GM20000 (cell line): ENCODE measurements at regions not wholly inside any gene's neighbourhood (a gene's known extent, or its start where the extent isn't known, plus 50 kb on each side); places are given as distances from the start of the nearest gene placed in this dataset.
"Not testable (repeated sequence)": the region's sequence is repeated elsewhere in the genome, so short reads cannot be mapped to it uniquely, and the experiment has no call there.

ENCODE experiments used
- DNase-seq: peaks from one replicate; pipeline ENCODE4 v3.0.0; 2012; ENCODE audit warnings: low spot score
- TF ChIP-seq, protein P1 (sequence below): IDR thresholded peaks from 2 replicates; pipeline ENCODE4 v1.5.1; 2012; ENCODE audit warnings: mild to moderate bottlenecking, control low read depth; ENCODE audit errors: extremely low read depth, missing control alignments

DNA sequence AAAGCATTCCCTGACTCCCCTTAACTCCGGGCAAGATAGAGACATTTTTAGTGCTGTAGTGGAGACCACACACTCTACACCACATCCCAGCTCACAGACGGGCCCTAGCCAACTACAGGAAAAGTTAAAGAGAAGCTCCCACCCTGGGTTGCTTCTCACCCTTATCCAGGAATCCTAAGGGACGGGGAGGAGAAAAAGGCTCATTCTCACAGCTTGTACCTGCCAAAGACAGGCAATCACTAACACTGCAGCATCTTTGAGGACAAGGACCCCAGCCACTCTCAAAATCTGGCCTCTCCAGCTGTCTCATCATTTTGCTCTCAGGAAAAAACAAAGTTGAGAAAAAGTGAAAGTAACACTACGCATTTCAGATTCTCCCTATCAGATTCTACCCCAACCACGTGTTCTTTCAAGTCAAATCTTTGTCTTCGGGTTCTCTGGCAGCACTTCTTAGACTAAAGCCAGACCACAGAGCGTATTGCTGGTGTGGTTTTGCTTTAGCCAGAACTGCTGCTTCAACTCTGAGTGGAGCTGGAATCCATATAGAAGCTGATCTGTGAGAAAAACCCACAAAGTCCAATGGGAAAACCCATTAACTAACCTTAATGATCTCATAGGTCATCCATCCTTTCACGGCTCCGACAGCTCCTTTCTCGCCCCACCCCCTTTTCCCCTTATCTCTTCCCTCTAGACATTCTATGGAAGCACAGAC is 605.9 kb upstream of the DIPK2B start:
- peak; percentile 14 for DNase-seq
- TF ChIP-seq, protein P1, sequence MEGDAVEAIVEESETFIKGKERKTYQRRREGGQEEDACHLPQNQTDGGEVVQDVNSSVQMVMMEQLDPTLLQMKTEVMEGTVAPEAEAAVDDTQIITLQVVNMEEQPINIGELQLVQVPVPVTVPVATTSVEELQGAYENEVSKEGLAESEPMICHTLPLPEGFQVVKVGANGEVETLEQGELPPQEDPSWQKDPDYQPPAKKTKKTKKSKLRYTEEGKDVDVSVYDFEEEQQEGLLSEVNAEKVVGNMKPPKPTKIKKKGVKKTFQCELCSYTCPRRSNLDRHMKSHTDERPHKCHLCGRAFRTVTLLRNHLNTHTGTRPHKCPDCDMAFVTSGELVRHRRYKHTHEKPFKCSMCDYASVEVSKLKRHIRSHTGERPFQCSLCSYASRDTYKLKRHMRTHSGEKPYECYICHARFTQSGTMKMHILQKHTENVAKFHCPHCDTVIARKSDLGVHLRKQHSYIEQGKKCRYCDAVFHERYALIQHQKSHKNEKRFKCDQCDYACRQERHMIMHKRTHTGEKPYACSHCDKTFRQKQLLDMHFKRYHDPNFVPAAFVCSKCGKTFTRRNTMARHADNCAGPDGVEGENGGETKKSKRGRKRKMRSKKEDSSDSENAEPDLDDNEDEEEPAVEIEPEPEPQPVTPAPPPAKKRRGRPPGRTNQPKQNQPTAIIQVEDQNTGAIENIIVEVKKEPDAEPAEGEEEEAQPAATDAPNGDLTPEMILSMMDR = no peak

DNA sequence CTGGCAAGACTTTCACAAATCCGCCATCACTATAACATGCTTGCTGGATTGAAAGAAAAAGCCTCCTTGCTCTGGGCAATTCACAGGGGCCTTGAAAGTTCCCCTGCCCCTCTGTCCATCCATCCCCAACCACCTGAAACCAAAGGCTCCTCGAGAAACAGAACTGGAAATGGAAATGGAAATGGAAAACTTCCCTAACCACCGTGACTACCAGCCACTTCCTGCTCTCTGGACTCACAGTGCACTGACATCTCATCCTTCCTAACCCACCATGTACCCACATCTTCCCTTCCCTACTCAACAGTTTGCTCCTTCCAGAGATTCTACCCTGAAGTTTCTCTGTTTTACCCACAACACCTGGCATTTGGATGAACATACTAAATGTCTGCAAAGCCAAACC is 603.6 kb upstream of the DIPK2B start:
- TF ChIP-seq, protein P1 = no peak
- DNase-seq = no peak

DNA sequence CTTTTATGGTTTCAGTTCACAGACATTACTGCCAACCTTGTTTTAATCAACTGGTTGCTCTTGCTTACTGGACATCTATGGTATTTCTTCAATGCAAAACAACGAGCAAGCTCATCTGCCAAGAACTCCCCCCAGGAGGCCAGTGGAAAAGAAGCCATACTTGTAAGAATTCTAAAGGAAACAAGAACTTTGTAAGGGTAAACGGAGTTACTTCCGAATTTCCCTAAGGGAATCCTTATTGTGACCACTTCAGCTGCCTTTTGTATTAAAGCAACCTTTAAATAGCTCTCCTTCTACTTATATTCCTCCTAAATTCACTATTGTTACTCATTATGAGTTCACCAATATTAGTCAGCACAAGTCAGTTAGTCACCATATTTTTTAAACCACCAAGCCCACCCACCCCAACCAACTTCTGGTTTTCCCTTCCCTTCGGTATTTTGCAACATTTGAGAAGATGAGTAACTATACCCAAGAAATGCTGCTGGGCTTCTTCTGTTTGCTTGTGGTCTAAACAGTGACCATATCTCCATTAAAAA is 602.8 kb upstream of the DIPK2B start:
- TF ChIP-seq, protein P1 = no peak
- no peak for DNase-seq

DNA sequence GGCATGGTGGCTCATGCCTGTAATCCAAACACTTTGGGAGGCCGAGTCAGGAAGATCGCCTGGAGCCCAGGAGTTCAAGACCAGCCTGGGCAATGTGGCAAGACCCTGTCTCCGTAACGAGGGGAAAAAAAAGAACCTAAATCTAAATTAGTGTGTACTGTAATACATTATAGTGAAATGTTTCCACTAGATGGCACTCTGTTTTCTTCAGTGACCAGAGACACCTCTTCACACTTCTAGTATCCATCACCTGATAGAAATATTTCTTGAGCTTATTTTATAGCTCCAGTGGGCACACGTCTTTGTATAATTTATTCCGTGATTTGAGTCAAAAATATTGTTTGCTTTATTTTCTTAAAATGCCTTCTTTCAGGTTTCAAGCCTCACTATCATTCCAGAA is 600.9 kb upstream of the DIPK2B start:
- no peak for DNase-seq
- TF ChIP-seq, protein P1 = no peak

DNA sequence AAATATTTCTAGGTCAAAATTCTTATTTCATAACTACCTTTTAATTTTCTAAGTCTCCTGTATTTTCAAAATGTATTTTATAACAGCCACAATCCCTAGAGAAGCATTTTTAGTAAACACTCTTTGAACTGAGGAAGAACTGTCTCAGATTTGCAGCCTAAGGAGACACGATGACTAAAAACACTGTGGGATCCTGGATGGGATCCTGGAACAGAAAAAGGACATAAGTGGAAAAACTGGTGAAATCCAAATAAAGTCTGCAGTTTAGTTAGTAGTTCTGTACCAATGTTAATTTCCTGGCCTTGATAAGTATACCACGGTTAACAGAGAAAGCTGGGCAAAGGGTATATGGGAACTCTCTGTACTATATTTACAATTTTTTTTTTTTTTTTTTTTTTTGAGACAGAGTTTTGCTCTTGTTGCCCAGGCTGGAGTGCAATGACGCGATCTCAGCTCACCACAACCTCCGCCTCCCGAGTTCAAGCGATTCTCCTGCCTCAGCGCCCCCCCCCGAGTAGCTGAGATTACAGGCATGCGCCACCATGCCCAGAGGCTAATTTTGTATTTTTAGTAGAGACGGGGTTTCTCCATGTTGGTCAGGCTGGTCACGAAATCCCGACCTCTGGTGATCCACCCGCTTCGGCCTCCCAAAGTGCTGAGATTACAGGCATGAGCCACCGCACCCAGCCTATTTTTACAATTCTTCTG is 600.2 kb upstream of the DIPK2B start:
- DNase-seq = not testable (repeated sequence)

DNA sequence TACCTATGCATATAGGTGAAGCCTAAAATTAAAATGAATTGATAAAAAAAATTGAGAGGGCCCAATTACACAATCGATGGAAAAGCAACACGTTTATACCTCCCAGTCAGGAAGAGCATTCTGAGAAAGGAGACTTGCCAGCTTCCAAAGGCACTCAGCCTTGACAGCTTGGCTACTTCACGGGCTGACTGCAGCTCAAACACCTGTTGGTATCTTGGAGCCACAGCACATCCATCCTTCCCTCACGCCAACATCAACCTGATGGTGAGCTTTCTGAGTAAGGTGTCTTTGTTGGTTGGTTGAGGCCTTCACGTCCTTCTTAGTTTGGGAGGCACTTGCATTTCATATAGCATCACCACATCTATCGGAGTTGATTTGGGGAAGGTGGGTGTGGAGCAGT is 598.9 kb upstream of the DIPK2B start:
- TF ChIP-seq, protein P1 = no peak

DNA sequence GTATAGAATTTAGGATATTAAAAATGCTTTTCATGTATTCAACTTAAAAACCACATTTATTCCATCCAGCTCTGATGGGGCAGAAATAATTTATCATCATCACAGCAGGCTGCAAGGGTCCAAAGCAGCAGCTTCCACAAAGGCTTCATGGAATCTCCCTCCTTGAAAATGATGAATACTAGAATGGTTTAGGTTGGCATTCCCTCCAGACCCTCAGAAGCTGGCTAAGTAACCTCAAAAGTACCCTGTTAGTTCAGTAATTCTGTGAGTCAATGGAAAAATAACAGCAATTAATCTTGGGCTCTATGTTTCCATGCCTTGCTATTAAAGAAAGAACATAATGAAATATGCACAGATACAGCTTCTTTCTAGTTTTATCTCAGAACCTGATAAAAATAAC is 594.9 kb upstream of the DIPK2B start:
- DNase-seq = no peak
- TF ChIP-seq, protein P1 = no peak

More for the DNA sequence above, 598.9 kb upstream of the DIPK2B start:
- DNase-seq = no peak

DNA sequence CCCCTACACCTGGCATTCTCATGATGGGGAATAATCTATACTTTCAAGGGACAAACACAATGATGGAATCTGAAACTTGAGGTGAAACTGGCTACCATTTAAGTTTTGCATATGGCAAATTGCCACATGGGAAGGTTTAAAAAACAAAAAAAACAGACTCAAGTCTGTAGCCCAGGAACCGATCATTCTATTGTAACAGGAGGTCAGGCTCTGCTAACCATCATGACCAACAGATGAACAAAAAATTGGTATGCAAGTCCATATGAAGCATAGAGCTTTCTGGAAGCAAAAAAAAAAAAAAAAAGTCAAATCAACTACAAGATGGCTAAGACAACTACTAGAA is 594.3 kb upstream of the DIPK2B start:
- DNase-seq = no peak
- TF ChIP-seq, protein P1 = no peak
